ENCODE measurements at regions not wholly inside any gene's neighbourhood (a gene's known extent, or its start where the extent isn't known, plus 50 kb on each side); places are given as distances from the start of the nearest gene placed in this dataset.

- DNase-seq (ENCODE audit: low read depth, low spot score): no peak
Observed at GRCh38 chr12:115761784-115762183, 515.7 kb downstream of the MED13L start.

GRCh38 chr12:115760231-115760630, 517.3 kb downstream of the MED13L start:
- no peak for DNase-seq (ENCODE audit: low read depth, low spot score)

- DNase-seq (ENCODE audit: low read depth, low spot score): no peak
Observed at GRCh38 chr12:115758877-115759620, 518.4 kb downstream of the MED13L start.

- DNase-seq (ENCODE audit: low read depth, low spot score): no peak
Observed at GRCh38 chr12:115758183-115758582, 519.3 kb downstream of the MED13L start.

GRCh38 chr12:115756804-115757203, 520.7 kb downstream of the MED13L start:
- no peak for DNase-seq (ENCODE audit: low read depth, low spot score)

- no peak for DNase-seq (ENCODE audit: low read depth, low spot score)
Observed at GRCh38 chr12:115756271-115756670, 521.2 kb downstream of the MED13L start.

GRCh38 chr12:115755725-115756085, 521.8 kb downstream of the MED13L start:
- DNase-seq (ENCODE audit: low read depth, low spot score): no peak

- DNase-seq (ENCODE audit: low read depth, low spot score): no peak
Observed at GRCh38 chr12:115755061-115755724, 522.3 kb downstream of the MED13L start.

GRCh38 chr12:115752913-115753726, 524.4 kb downstream of the MED13L start:
- peak; percentile 79 for DNase-seq (ENCODE audit: low read depth, low spot score)

- no peak for DNase-seq (ENCODE audit: low read depth, low spot score)
Observed at GRCh38 chr12:115752156-115752555, 525.3 kb downstream of the MED13L start.

GRCh38 chr12:115750340-115750739, 527.2 kb downstream of the MED13L start:
- no peak for DNase-seq (ENCODE audit: low read depth, low spot score)

GRCh38 chr12:115749071-115749841, 528.2 kb downstream of the MED13L start:
- no peak for DNase-seq (ENCODE audit: low read depth, low spot score)

- no peak for DNase-seq (ENCODE audit: low read depth, low spot score)
Observed at GRCh38 chr12:115740586-115741155, 536.8 kb downstream of the MED13L start.

- no peak for DNase-seq (ENCODE audit: low read depth, low spot score)
Observed at GRCh38 chr12:115737895-115738294, 539.6 kb downstream of the MED13L start.

- no peak for DNase-seq (ENCODE audit: low read depth, low spot score)
Observed at GRCh38 chr12:115736360-115736759, 541.1 kb downstream of the MED13L start.

GRCh38 chr12:115730975-115731541, 546.4 kb downstream of the MED13L start:
- no peak for DNase-seq (ENCODE audit: low read depth, low spot score)

- DNase-seq (ENCODE audit: low read depth, low spot score): no peak
Observed at GRCh38 chr12:115726691-115727090, 550.8 kb downstream of the MED13L start.

- DNase-seq (ENCODE audit: low read depth, low spot score): no peak
Observed at GRCh38 chr12:115722181-115722580, 555.3 kb downstream of the MED13L start.

- DNase-seq (ENCODE audit: low read depth, low spot score): no peak
Observed at GRCh38 chr12:115716551-115716950, 560.9 kb downstream of the MED13L start.

- DNase-seq (ENCODE audit: low read depth, low spot score): no peak
Observed at GRCh38 chr12:115712676-115713075, 564.8 kb downstream of the MED13L start.

- peak; percentile 32 for DNase-seq (ENCODE audit: low read depth, low spot score)
Observed at GRCh38 chr12:115710104-115710564, 567.4 kb downstream of the MED13L start.
